SU-DHL-6 (cell line): ENCODE measurements at regions not wholly inside any gene's neighbourhood (a gene's known extent, or its start where the extent isn't known, plus 50 kb on each side); places are given as distances from the start of the nearest gene placed in this dataset.

Source experiments
- H2AFZ ChIP-seq: fragments of 200-600 bp; sonication (generic); 2 replicates; pipeline ENCODE4 v1.6.1; 2014; ENCODE audit warnings: low read depth, mild to moderate bottlenecking, moderate library complexity, mixed read lengths, antibody characterized with exemption, low read length; ENCODE audit not compliant: severe bottlenecking
- H3F3A ChIP-seq: fragments of 200-600 bp; shearing (Covaris generic); 2 replicates; pipeline ENCODE4 v1.6.0; 2016; ENCODE audit warnings: antibody characterized with exemption, mild to moderate bottlenecking; ENCODE audit not compliant: insufficient read depth
- H3K27ac ChIP-seq: fragments of 200-600 bp; sonication (generic); 2 replicates; pipeline ENCODE4 v1.5.1; 2016; ENCODE audit warnings: low read depth, mild to moderate bottlenecking, low read length, moderate library complexity, mixed read lengths
- H3K27me3 ChIP-seq: fragments of 200-600 bp; sonication (generic), shearing (Covaris generic); 2 replicates; pipeline ENCODE4 v1.6.0; 2014; ENCODE audit warnings: mild to moderate bottlenecking, low read length
- H3K36me3 ChIP-seq: fragments of 200-600 bp; sonication (generic); 2 replicates; pipeline ENCODE4 v1.6.1; 2014; ENCODE audit warnings: mild to moderate bottlenecking, low read length, mixed read lengths
- H3K4me2 ChIP-seq: fragments of 300-600, 200-600 bp; shearing (Covaris generic), sonication (generic); 2 replicates; pipeline ENCODE4 v1.6.0; 2014; ENCODE audit warnings: low read length, low read depth, mild to moderate bottlenecking; ENCODE audit not compliant: poor library complexity, severe bottlenecking
- H3K4me3 ChIP-seq: fragments of 200-600 bp; sonication (generic); 2 replicates; pipeline ENCODE4 v1.5.1; 2014; ENCODE audit warnings: antibody characterized with exemption, low read length, mild to moderate bottlenecking, mixed read lengths; ENCODE audit not compliant: insufficient read depth, poor library complexity, severe bottlenecking
- H3K79me2 ChIP-seq: fragments of 200-600 bp; sonication (generic); 2 replicates; pipeline ENCODE4 v1.6.1; 2014; ENCODE audit warnings: mild to moderate bottlenecking, low read length, moderate library complexity; ENCODE audit not compliant: insufficient read depth
- H3K9ac ChIP-seq: fragments of 200-600 bp; sonication (generic); 2 replicates; pipeline ENCODE4 v1.7.0; 2014; ENCODE audit warnings: mild to moderate bottlenecking, low read length
- H3K9me2 ChIP-seq: fragments of 200-600 bp; sonication (generic); replicated peaks from 2 replicates; pipeline ENCODE4 v1.6.1; 2014; ENCODE audit warnings: low read length; ENCODE audit not compliant: insufficient read depth
- H3K9me3 ChIP-seq: fragments of 200-600 bp; sonication (generic); 2 replicates; pipeline ENCODE4 v1.6.1; 2014; ENCODE audit warnings: low read length, mixed read lengths; ENCODE audit not compliant: insufficient read depth
- H4K20me1 ChIP-seq: fragments of 200-600 bp; sonication (generic); 2 replicates; pipeline ENCODE4 v1.6.1; 2014; ENCODE audit warnings: low read depth, mild to moderate bottlenecking, antibody characterized with exemption, low read length, moderate library complexity, mixed read lengths
- CTCF ChIP-seq: fragments of 200-600 bp; sonication (generic); IDR thresholded peaks from one replicate; pipeline ENCODE4 v1.5.1; 2017; ENCODE audit warnings: antibody characterized with exemption, mild to moderate bottlenecking, low read length, moderate library complexity; ENCODE audit not compliant: insufficient read depth, poor library complexity, severe bottlenecking
- EZH2phosphoT487 ChIP-seq: fragments of 200-600 bp; sonication (generic), shearing (Covaris generic); conservative IDR thresholded peaks from 2 replicates; pipeline ENCODE4 v1.6.1; 2018; ENCODE audit warnings: mild to moderate bottlenecking, antibody characterized with exemption, low read length, moderate library complexity, mixed read lengths

- no peaks in the 10 kb centered on the region for H3K36me3 ChIP-seq
- no peaks in the 10 kb centered on the region for H3K9me3 ChIP-seq
- no peak overlapping the region for H2AFZ ChIP-seq
- H3K27me3 ChIP-seq, result no peaks in the 10 kb centered on the region
- no peaks in the 10 kb centered on the region for H3K79me2 ChIP-seq
- TF ChIP-seq CTCF (no peak), EZH2phosphoT487 (no peak)
- no peaks in the 10 kb centered on the region for H3K9me2 ChIP-seq
- no peak overlapping the region for H3K9ac ChIP-seq
- H3K27ac ChIP-seq, result no peak overlapping the region
- H3K4me3 ChIP-seq, result no peak overlapping the region
- H4K20me1 ChIP-seq, result no peaks in the 10 kb centered on the region
- no peak overlapping the region for H3K4me2 ChIP-seq
- H3F3A ChIP-seq, result no peaks in the 10 kb centered on the region
Observed at GRCh38 chr4:163846008-163846407, 351.5 kb downstream of the TMA16 start.

- Histone ChIP-seq H3K9me2 (no peaks in the 10 kb centered on the region), H4K20me1 (no peaks in the 10 kb centered on the region), H3F3A (no peaks in the 10 kb centered on the region), H2AFZ (no peak overlapping the region), H3K27ac (no peak overlapping the region), H3K9ac (no peak overlapping the region), H3K79me2 (no peaks in the 10 kb centered on the region), H3K4me3 (no peak overlapping the region), H3K36me3 (no peaks in the 10 kb centered on the region), H3K4me2 (no peak overlapping the region), H3K27me3 (no peaks in the 10 kb centered on the region), H3K9me3 (no peaks in the 10 kb centered on the region)
- TF ChIP-seq CTCF, result no peak
- no peak for TF ChIP-seq EZH2phosphoT487
Observed at GRCh38 chr4:163852246-163852645, 357.8 kb downstream of the TMA16 start.

DNA sequence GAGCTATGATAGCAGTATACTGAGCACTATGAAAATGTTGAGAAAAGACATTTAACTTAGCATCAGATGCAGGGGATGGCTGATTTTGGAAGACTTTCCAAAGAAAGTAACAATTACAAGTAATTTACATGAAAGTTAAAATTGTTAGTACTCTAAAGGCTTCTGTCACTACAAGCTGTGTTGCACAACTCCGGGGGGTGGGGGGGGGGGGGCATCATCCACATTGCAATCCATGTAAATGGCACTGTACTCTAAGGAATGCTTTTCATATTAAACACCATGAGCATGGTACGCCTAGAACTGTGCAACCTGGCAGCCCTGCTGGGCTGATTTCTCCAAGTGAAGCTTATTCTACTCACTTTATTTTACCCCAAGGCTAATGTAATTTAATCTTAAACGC is 363.4 kb downstream of the TMA16 start:
- Histone ChIP-seq H3K27me3 (no peaks in the 10 kb centered on the region), H3K9me3 (no peaks in the 10 kb centered on the region), H3K9ac (no peak overlapping the region), H3K4me2 (no peak overlapping the region), H3K4me3 (no peak overlapping the region), H3F3A (no peaks in the 10 kb centered on the region), H2AFZ (no peak overlapping the region), H3K27ac (no peak overlapping the region), H3K9me2 (no peaks in the 10 kb centered on the region), H4K20me1 (no peaks in the 10 kb centered on the region), H3K79me2 (no peaks in the 10 kb centered on the region), H3K36me3 (no peaks in the 10 kb centered on the region)
- TF ChIP-seq CTCF (no peak), EZH2phosphoT487 (no peak)

DNA sequence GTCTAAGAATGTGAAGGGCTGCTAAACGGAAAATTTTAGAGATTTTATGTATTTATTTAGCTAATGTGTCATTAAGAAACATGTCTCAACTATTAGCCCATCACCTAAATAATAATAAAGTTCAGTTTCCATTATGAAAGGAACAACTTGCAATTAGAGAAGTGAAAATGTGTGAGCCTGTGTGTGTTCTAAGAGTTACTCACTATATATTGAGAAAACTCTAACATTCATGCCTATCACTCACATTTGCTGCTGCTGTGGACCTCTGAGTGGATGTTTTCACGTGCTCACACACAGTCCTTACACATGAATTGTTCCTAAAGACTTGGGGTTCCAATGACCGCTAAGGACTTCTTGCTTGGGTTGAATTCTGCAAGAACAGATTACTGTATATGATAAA is 364.0 kb downstream of the TMA16 start:
- Histone ChIP-seq H3K9ac (no peak overlapping the region), H3K4me2 (no peak overlapping the region), H3K27ac (no peak overlapping the region), H3K79me2 (no peaks in the 10 kb centered on the region), H3K4me3 (no peak overlapping the region), H3K9me3 (no peaks in the 10 kb centered on the region), H3K9me2 (no peaks in the 10 kb centered on the region), H3K27me3 (no peaks in the 10 kb centered on the region), H3K36me3 (no peaks in the 10 kb centered on the region), H2AFZ (no peak overlapping the region), H4K20me1 (no peaks in the 10 kb centered on the region), H3F3A (no peaks in the 10 kb centered on the region)
- TF ChIP-seq EZH2phosphoT487 (no peak), CTCF (no peak)
